ENCODE measurements at regions not wholly inside any gene's neighbourhood (a gene's known extent, or its start where the extent isn't known, plus 50 kb on each side); places are given as distances from the start of the nearest gene placed in this dataset.

DNA sequence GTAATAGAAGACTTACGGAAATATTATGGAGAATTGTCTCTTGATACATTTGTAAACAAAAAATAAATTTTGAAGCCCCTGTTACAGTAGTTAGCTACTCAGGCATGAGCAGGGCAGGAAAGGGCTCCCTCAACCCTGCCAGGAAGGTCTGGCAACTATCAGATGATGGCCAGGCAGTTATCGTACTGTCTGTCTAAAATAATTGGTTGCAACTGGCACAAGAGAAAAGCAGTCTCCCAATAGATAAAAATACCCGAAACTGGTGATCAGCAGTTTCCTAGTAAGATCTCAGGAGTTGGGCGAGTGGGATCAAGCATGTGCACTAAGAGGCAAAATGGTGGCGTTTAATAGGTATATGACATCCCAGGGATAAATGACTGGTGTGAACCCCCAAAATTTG, 1336.3 kb downstream of the C4orf33 start:
- no peak for ATAC-seq
- Histone ChIP-seq H3K9me3 (no peaks in the 10 kb centered on the region), H3K4me1 (no peaks in the 10 kb centered on the region), H3K36me3 (no peaks in the 10 kb centered on the region), H3K27me3 (no peaks in the 10 kb centered on the region), H3K4me3 (no peak overlapping the region), H3K27ac (no peak overlapping the region)
- WGBS, 2 donors (ENCODE audit: low coverage in 1 of 2) = 81 to 93% methylated on average over 3 to 4 of the region's 5 CpGs
- no peak for TF ChIP-seq POLR2A (IDR thresholded peaks at IDR 0.05)
- no peak for TF ChIP-seq POLR2AphosphoS5 (IDR thresholded peaks at IDR 0.05)
- TF ChIP-seq EP300 (IDR thresholded peaks at IDR 0.05) = no peak
- TF ChIP-seq, protein P1, sequence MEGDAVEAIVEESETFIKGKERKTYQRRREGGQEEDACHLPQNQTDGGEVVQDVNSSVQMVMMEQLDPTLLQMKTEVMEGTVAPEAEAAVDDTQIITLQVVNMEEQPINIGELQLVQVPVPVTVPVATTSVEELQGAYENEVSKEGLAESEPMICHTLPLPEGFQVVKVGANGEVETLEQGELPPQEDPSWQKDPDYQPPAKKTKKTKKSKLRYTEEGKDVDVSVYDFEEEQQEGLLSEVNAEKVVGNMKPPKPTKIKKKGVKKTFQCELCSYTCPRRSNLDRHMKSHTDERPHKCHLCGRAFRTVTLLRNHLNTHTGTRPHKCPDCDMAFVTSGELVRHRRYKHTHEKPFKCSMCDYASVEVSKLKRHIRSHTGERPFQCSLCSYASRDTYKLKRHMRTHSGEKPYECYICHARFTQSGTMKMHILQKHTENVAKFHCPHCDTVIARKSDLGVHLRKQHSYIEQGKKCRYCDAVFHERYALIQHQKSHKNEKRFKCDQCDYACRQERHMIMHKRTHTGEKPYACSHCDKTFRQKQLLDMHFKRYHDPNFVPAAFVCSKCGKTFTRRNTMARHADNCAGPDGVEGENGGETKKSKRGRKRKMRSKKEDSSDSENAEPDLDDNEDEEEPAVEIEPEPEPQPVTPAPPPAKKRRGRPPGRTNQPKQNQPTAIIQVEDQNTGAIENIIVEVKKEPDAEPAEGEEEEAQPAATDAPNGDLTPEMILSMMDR (IDR thresholded peaks at IDR 0.05) = no peak

DNA sequence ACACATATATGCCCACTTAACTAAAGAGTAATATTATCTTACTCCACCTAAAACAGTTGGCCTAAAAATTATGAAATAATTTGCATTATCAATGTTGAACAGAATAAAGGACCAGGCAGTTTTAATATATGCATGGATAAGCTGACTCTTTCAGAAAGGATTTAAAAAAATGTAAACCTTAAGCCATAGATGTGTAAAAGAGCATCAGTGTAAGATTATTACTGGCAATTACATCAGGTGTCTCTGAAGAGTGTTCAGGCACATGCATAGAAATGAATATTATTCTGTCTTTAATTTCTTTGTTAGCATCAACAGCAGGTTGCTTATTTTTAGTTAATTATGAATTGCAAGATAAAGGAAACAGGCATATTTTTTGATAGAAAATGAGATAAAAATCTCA, 1353.8 kb downstream of the C4orf33 start:
- no peak for ATAC-seq
- Histone ChIP-seq H3K27me3 (no peaks in the 10 kb centered on the region), H3K9me3 (peaks cover 0 to 20% (median 0%) of the 10 kb centered on the region in 3 donors), H3K36me3 (no peaks in the 10 kb centered on the region), H3K27ac (no peak overlapping the region), H3K4me3 (no peak overlapping the region), H3K4me1 (no peaks in the 10 kb centered on the region)
- no peak for TF ChIP-seq POLR2AphosphoS5 (IDR thresholded peaks at IDR 0.05)
- TF ChIP-seq EP300 (IDR thresholded peaks at IDR 0.05) = no peak
- no peak for TF ChIP-seq POLR2A (IDR thresholded peaks at IDR 0.05)
- TF ChIP-seq, protein P1 (IDR thresholded peaks at IDR 0.05) = no peak

DNA sequence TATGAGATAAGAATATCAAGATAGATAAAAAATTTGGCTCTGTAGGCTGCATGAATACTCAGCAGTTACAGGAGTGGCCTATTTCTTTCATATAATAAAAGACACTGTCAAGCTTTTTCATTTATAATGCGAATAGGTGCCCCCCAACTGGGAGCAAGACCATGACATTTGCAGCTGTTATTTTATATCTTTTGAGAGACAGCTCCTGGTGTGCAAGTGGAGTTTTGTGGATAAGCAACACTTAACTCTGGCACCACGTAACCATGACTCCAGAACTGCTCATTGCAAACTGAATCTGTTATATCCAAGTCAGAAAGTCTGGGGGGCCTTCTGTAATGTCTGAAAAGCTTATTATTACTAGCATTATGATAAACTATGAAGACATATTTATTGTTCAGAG, 1372.4 kb downstream of the C4orf33 start:
- Histone ChIP-seq H3K27me3 (no peaks in the 10 kb centered on the region), H3K4me3 (no peak overlapping the region), H3K9me3 (no peaks in the 10 kb centered on the region), H3K4me1 (no peaks in the 10 kb centered on the region), H3K27ac (no peak overlapping the region), H3K36me3 (no peaks in the 10 kb centered on the region)
- no peak for ATAC-seq
- TF ChIP-seq POLR2A (IDR thresholded peaks at IDR 0.05) (no peak), POLR2AphosphoS5 (IDR thresholded peaks at IDR 0.05) (no peak), EP300 (IDR thresholded peaks at IDR 0.05) (no peak)
- TF ChIP-seq, protein P1 (IDR thresholded peaks at IDR 0.05) = no peak
- WGBS, 2 donors (ENCODE audit: low coverage in 1 of 2) = 50 to 91% methylated on average over 1 to 2 of the region's 2 CpGs

DNA sequence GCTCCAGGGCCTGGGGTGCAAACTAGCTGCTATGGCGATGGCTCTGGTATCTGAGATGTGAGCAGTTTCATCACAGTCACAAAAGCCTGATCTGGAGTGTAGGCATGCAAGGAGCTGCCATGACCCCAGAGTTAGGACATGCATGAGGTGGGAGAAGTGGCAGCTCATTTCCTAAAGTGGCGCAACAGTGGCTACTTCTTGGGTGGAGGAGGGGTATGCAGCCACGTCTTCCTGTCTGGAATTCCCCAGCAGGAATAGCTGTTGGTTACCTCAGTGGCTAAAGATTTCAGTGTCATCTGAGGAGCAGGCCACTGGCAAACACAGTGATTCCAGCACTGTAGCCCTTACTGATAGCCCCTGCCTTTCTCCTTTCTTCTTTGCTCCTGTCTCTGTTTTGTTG, 1382.5 kb downstream of the C4orf33 start:
- 75 to 85% methylated on average over 2 to 3 of the region's 3 CpGs for WGBS, 2 donors (ENCODE audit: low coverage in 1 of 2)
- peak; percentile 22 for ATAC-seq
- H3K9me3 ChIP-seq = no peaks in the 10 kb centered on the region
- H3K36me3 ChIP-seq = no peaks in the 10 kb centered on the region
- H3K27me3 ChIP-seq = no peaks in the 10 kb centered on the region
- H3K4me1 ChIP-seq = no peaks in the 10 kb centered on the region
- H3K4me3 ChIP-seq = no peak overlapping the region
- TF ChIP-seq, protein P1 (IDR thresholded peaks at IDR 0.05) = no peak
- TF ChIP-seq EP300 (IDR thresholded peaks at IDR 0.05) (no peak), POLR2A (IDR thresholded peaks at IDR 0.05) (no peak), POLR2AphosphoS5 (IDR thresholded peaks at IDR 0.05) (no peak)
- H3K27ac ChIP-seq = no peak overlapping the region

DNA sequence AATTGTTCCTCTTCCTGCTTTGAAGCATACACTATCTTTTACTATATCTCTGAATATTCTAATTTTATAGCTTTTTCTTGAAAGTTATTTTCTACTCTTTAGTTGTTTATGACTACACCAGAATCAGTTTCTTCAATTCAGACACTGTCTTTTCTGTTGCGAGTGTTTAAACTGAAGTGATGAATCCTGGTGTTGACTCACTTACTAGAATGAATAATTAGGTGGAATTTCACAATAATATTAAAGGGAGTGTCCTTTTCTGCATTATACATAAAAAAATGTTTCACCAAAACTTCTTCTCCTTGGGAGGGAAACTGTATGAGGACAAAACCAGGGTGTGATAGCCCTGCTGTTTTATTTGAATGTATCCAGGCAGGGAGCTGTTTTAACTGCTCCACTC, 1383.1 kb downstream of the C4orf33 start:
- Histone ChIP-seq H3K27ac (no peak overlapping the region), H3K4me3 (no peak overlapping the region), H3K4me1 (no peaks in the 10 kb centered on the region), H3K27me3 (no peaks in the 10 kb centered on the region), H3K36me3 (no peaks in the 10 kb centered on the region), H3K9me3 (no peaks in the 10 kb centered on the region)
- 63 to 100% methylated on average over 1 of the region's 1 CpG for WGBS, 2 donors (ENCODE audit: low coverage in 1 of 2)
- TF ChIP-seq POLR2AphosphoS5 (IDR thresholded peaks at IDR 0.05) (no peak), POLR2A (IDR thresholded peaks at IDR 0.05) (no peak), EP300 (IDR thresholded peaks at IDR 0.05) (no peak)
- TF ChIP-seq, protein P1 (IDR thresholded peaks at IDR 0.05) = no peak
- no peak for ATAC-seq

Data from gastroesophageal sphincter (tissue), 4 donors.